BE2C (cell line): ENCODE measurements at regions not wholly inside any gene's neighbourhood (a gene's known extent, or its start where the extent isn't known, plus 50 kb on each side); places are given as distances from the start of the nearest gene placed in this dataset.
A peak's percentile ranks its signal among the peaks of the same experiment; 100 is the strongest.

Experiments
- DNase-seq: peaks from one replicate; pipeline ENCODE4 v3.0.0-alpha.2; 2020
- H3K27me3 ChIP-seq: fragments of 250-450 bp; sonication (Bioruptor Pico); 2 replicates; pipeline ENCODE4 v1.5.1; 2020; ENCODE audit warnings: mild to moderate bottlenecking
- H3K36me3 ChIP-seq: fragments of 250-450 bp; sonication (Bioruptor Pico); 2 replicates; pipeline ENCODE4 v1.5.1; 2020; ENCODE audit warnings: mild to moderate bottlenecking
- H3K4me1 ChIP-seq: fragments of 250-450 bp; sonication (Bioruptor Pico); 2 replicates; pipeline ENCODE4 v1.5.1; 2020
- H3K4me3 ChIP-seq: 2 replicates; pipeline ENCODE4 v1.5.1; 2011; ENCODE audit warnings: low read depth, low read length
- H3K9me3 ChIP-seq: fragments of 250-450 bp; sonication (Bioruptor Pico); 2 replicates; pipeline ENCODE4 v1.5.1; 2020
- CTCF ChIP-seq: IDR thresholded peaks from 2 replicates; pipeline ENCODE4 v1.5.1; 2012; ENCODE audit warnings: mild to moderate bottlenecking, low read depth, low read length

- Histone ChIP-seq H3K4me3 (no peak overlapping the region), H3K27me3 (no peaks in the 10 kb centered on the region), H3K9me3 (no peaks in the 10 kb centered on the region; the same call in 1 of the 2 replicates), H3K4me1 (peaks cover 15% of the 10 kb centered on the region), H3K36me3 (no peaks in the 10 kb centered on the region)
- no peak for DNase-seq
- TF ChIP-seq CTCF, result peak; percentile 49
Observed at GRCh38 chr5:74394528-74394915, 246.0 kb downstream of the ENC1 start.

- Histone ChIP-seq H3K36me3 (no peaks in the 10 kb centered on the region), H3K4me3 (no peak overlapping the region), H3K27me3 (no peaks in the 10 kb centered on the region), H3K9me3 (no peaks in the 10 kb centered on the region; the same call in 1 of the 2 replicates), H3K4me1 (peaks cover 19% of the 10 kb centered on the region)
- no peak for TF ChIP-seq CTCF
- DNase-seq, result no peak
Observed at GRCh38 chr5:74393943-74394342, 246.6 kb downstream of the ENC1 start.

- Histone ChIP-seq H3K36me3 (no peaks in the 10 kb centered on the region), H3K27me3 (no peaks in the 10 kb centered on the region), H3K9me3 (no peaks in the 10 kb centered on the region; the same call in 1 of the 2 replicates), H3K4me3 (no peak overlapping the region), H3K4me1 (peaks cover 19% of the 10 kb centered on the region)
- TF ChIP-seq CTCF, result no peak
- DNase-seq, result peak; percentile 16
Observed at GRCh38 chr5:74392711-74393351, 247.7 kb downstream of the ENC1 start.

- Histone ChIP-seq H3K4me1 (peaks cover 19% of the 10 kb centered on the region), H3K4me3 (no peak overlapping the region), H3K27me3 (no peaks in the 10 kb centered on the region), H3K36me3 (no peaks in the 10 kb centered on the region), H3K9me3 (no peaks in the 10 kb centered on the region; the same call in 1 of the 2 replicates)
- DNase-seq, result no peak
- no peak for TF ChIP-seq CTCF
Observed at GRCh38 chr5:74391410-74391809, 249.1 kb downstream of the ENC1 start.

GRCh38 chr5:74390822-74391221, 249.7 kb downstream of the ENC1 start:
- Histone ChIP-seq H3K36me3 (no peaks in the 10 kb centered on the region), H3K4me3 (no peak overlapping the region), H3K4me1 (peaks cover 19% of the 10 kb centered on the region), H3K27me3 (no peaks in the 10 kb centered on the region), H3K9me3 (no peaks in the 10 kb centered on the region; the same call in 1 of the 2 replicates)
- no peak for TF ChIP-seq CTCF
- DNase-seq, result no peak

GRCh38 chr5:74390306-74390637, 250.3 kb downstream of the ENC1 start:
- DNase-seq, result no peak
- no peak for TF ChIP-seq CTCF
- no peaks in the 10 kb centered on the region; the same call in 1 of the 2 replicates for H3K9me3 ChIP-seq
- no peaks in the 10 kb centered on the region for H3K27me3 ChIP-seq
- no peak overlapping the region for H3K4me3 ChIP-seq
- peaks cover 19% of the 10 kb centered on the region for H3K4me1 ChIP-seq
- H3K36me3 ChIP-seq, result no peaks in the 10 kb centered on the region
